ENCODE measurements at regions not wholly inside any gene's neighbourhood (a gene's known extent, or its start where the extent isn't known, plus 50 kb on each side); places are given as distances from the start of the nearest gene placed in this dataset.

GRCh38 chr1:204754821-204755220 is 69.3 kb upstream of the LRRN2 start:
- Histone ChIP-seq H3K27ac (ENCODE audit: insufficient read depth, low read length, poor library complexity, severe bottlenecking) (no peak overlapping the region), H3K36me3 (ENCODE audit: control insufficient read depth, insufficient read depth, low read length) (no peaks in the 10 kb centered on the region), H3K4me3 (ENCODE audit: insufficient read depth, low read depth, low read length, poor library complexity, severe bottlenecking) (no peak overlapping the region), H3K27me3 (replicated peaks; ENCODE audit: control insufficient read depth, insufficient read depth, low read length, poor library complexity, severe bottlenecking) (no peaks in the 10 kb centered on the region), H3K9me3 (ENCODE audit: control insufficient read depth, low read length) (no peaks in the 10 kb centered on the region), H3K4me1 (ENCODE audit: control insufficient read depth, insufficient read depth, low read length, poor library complexity, severe bottlenecking) (no peaks in the 10 kb centered on the region)
- no peak for DNase-seq

DNA sequence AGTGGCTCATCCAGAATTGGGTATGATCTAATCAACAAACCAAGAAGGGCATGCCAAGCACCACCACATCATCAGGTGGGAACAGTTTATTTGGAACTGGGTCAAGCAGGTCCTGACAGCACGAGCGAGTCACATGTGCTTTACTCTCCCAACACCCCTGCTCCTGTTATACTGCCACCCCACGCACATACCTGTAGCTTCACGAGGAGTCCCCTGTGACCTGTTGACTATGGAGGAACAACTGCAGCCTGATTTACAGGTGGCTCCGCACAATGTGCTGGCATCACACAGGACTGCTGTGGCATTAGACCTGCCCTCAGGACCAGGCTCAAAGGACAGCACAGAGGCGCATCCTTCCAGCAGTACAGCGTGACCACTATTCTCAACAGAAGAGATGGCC is 70.8 kb upstream of the LRRN2 start:
- H3K27ac ChIP-seq (ENCODE audit: insufficient read depth, low read length, poor library complexity, severe bottlenecking), result no peak overlapping the region
- no peaks in the 10 kb centered on the region for H3K36me3 ChIP-seq (ENCODE audit: control insufficient read depth, insufficient read depth, low read length)
- no peak overlapping the region for H3K4me3 ChIP-seq (ENCODE audit: insufficient read depth, low read depth, low read length, poor library complexity, severe bottlenecking)
- H3K9me3 ChIP-seq (ENCODE audit: control insufficient read depth, low read length), result no peaks in the 10 kb centered on the region
- H3K4me1 ChIP-seq (ENCODE audit: control insufficient read depth, insufficient read depth, low read length, poor library complexity, severe bottlenecking), result no peaks in the 10 kb centered on the region
- no peaks in the 10 kb centered on the region for H3K27me3 ChIP-seq (replicated peaks; ENCODE audit: control insufficient read depth, insufficient read depth, low read length, poor library complexity, severe bottlenecking)
- DNase-seq, result no peak

- DNase-seq, result no peak
- Histone ChIP-seq H3K27me3 (replicated peaks; ENCODE audit: control insufficient read depth, insufficient read depth, low read length, poor library complexity, severe bottlenecking) (no peaks in the 10 kb centered on the region), H3K4me1 (ENCODE audit: control insufficient read depth, insufficient read depth, low read length, poor library complexity, severe bottlenecking) (no peaks in the 10 kb centered on the region), H3K9me3 (ENCODE audit: control insufficient read depth, low read length) (no peaks in the 10 kb centered on the region), H3K4me3 (ENCODE audit: insufficient read depth, low read depth, low read length, poor library complexity, severe bottlenecking) (no peak overlapping the region), H3K36me3 (ENCODE audit: control insufficient read depth, insufficient read depth, low read length) (no peaks in the 10 kb centered on the region), H3K27ac (ENCODE audit: insufficient read depth, low read length, poor library complexity, severe bottlenecking) (no peak overlapping the region)
These were observed 71.3 kb upstream of the LRRN2 start for GRCh38 chr1:204756811-204757210.

DNA sequence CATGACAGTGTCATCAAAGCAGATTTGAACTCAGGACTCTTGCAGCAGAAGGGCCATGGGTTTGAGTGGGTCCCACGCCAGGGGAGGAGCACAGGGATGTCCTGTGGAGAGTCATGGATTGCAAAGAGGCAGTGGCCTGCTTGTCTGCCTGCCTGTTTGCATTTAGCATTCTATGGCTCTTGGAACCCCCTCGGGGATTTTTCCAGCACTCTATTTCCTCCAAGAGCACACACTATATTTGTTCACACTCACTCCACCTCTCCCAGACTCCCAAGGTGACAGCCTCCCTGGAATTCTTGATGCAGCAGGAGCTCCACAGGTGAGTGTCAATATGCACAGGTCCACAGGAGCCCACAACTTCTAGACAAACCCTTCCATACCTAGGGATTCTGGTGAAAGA is 73.1 kb upstream of the LRRN2 start:
- H3K4me3 ChIP-seq (ENCODE audit: insufficient read depth, low read depth, low read length, poor library complexity, severe bottlenecking), result no peak overlapping the region
- DNase-seq, result no peak

DNA sequence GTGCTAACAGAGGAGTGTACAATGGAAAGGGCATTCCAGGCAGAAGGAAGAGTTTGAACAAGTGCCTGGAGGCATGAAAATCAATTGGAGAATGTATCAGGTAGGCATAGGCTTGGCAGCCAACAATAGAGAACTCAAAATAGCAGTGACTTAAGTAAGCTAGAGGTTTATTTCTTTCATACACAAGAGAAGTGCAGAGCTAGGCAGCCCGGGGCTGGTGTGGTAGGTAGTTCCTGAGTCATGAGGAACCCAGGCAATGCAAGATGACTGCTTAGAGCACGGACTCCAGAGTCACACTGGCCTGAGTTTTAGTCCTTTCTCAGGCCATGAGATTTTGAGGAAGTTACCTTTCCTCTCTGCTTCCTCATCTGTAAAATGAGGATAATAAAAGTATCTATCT is 74.8 kb upstream of the LRRN2 start:
- H3K9me3 ChIP-seq (ENCODE audit: control insufficient read depth, low read length), result no peaks in the 10 kb centered on the region
- no peaks in the 10 kb centered on the region for H3K36me3 ChIP-seq (ENCODE audit: control insufficient read depth, insufficient read depth, low read length)
- no peaks in the 10 kb centered on the region for H3K4me1 ChIP-seq (ENCODE audit: control insufficient read depth, insufficient read depth, low read length, poor library complexity, severe bottlenecking)
- no peak overlapping the region for H3K4me3 ChIP-seq (ENCODE audit: insufficient read depth, low read depth, low read length, poor library complexity, severe bottlenecking)
- DNase-seq, result no peak
- no peak overlapping the region for H3K27ac ChIP-seq (ENCODE audit: insufficient read depth, low read length, poor library complexity, severe bottlenecking)
- H3K27me3 ChIP-seq (replicated peaks; ENCODE audit: control insufficient read depth, insufficient read depth, low read length, poor library complexity, severe bottlenecking), result no peaks in the 10 kb centered on the region

More for the DNA sequence above, 73.1 kb upstream of the LRRN2 start:
- no peaks in the 10 kb centered on the region for H3K36me3 ChIP-seq (ENCODE audit: control insufficient read depth, insufficient read depth, low read length)
- H3K27me3 ChIP-seq (replicated peaks; ENCODE audit: control insufficient read depth, insufficient read depth, low read length, poor library complexity, severe bottlenecking), result no peaks in the 10 kb centered on the region
- no peaks in the 10 kb centered on the region for H3K9me3 ChIP-seq (ENCODE audit: control insufficient read depth, low read length)
- no peak overlapping the region for H3K27ac ChIP-seq (ENCODE audit: insufficient read depth, low read length, poor library complexity, severe bottlenecking)
- no peaks in the 10 kb centered on the region for H3K4me1 ChIP-seq (ENCODE audit: control insufficient read depth, insufficient read depth, low read length, poor library complexity, severe bottlenecking)

- H3K4me3 ChIP-seq (ENCODE audit: insufficient read depth, low read depth, low read length, poor library complexity, severe bottlenecking), result no peak overlapping the region
- no peaks in the 10 kb centered on the region for H3K9me3 ChIP-seq (ENCODE audit: control insufficient read depth, low read length)
- H3K27me3 ChIP-seq (replicated peaks; ENCODE audit: control insufficient read depth, insufficient read depth, low read length, poor library complexity, severe bottlenecking), result no peaks in the 10 kb centered on the region
- H3K27ac ChIP-seq (ENCODE audit: insufficient read depth, low read length, poor library complexity, severe bottlenecking), result no peak overlapping the region
- no peaks in the 10 kb centered on the region for H3K4me1 ChIP-seq (ENCODE audit: control insufficient read depth, insufficient read depth, low read length, poor library complexity, severe bottlenecking)
- no peak for DNase-seq
- H3K36me3 ChIP-seq (ENCODE audit: control insufficient read depth, insufficient read depth, low read length), result no peaks in the 10 kb centered on the region
These were observed 75.2 kb upstream of the LRRN2 start for GRCh38 chr1:204760757-204761156.

GRCh38 chr1:204763773-204764427 is 78.4 kb upstream of the LRRN2 start:
- Histone ChIP-seq H3K27me3 (replicated peaks; ENCODE audit: control insufficient read depth, insufficient read depth, low read length, poor library complexity, severe bottlenecking) (no peaks in the 10 kb centered on the region), H3K4me1 (ENCODE audit: control insufficient read depth, insufficient read depth, low read length, poor library complexity, severe bottlenecking) (no peaks in the 10 kb centered on the region), H3K27ac (ENCODE audit: insufficient read depth, low read length, poor library complexity, severe bottlenecking) (no peak overlapping the region), H3K36me3 (ENCODE audit: control insufficient read depth, insufficient read depth, low read length) (no peaks in the 10 kb centered on the region), H3K4me3 (ENCODE audit: insufficient read depth, low read depth, low read length, poor library complexity, severe bottlenecking) (no peak overlapping the region), H3K9me3 (ENCODE audit: control insufficient read depth, low read length) (no peaks in the 10 kb centered on the region)
- peak; percentile 19 to 37 (median 31) for DNase-seq

GRCh38 chr1:204769997-204770396 is 84.5 kb upstream of the LRRN2 start:
- Histone ChIP-seq H3K36me3 (ENCODE audit: control insufficient read depth, insufficient read depth, low read length) (no peaks in the 10 kb centered on the region), H3K4me1 (ENCODE audit: control insufficient read depth, insufficient read depth, low read length, poor library complexity, severe bottlenecking) (no peaks in the 10 kb centered on the region), H3K27ac (ENCODE audit: insufficient read depth, low read length, poor library complexity, severe bottlenecking) (no peak overlapping the region), H3K4me3 (ENCODE audit: insufficient read depth, low read depth, low read length, poor library complexity, severe bottlenecking) (no peak overlapping the region), H3K9me3 (ENCODE audit: control insufficient read depth, low read length) (no peaks in the 10 kb centered on the region), H3K27me3 (replicated peaks; ENCODE audit: control insufficient read depth, insufficient read depth, low read length, poor library complexity, severe bottlenecking) (peaks cover 3% of the 10 kb centered on the region)
- no peak for DNase-seq

- Histone ChIP-seq H3K4me3 (ENCODE audit: insufficient read depth, low read depth, low read length, poor library complexity, severe bottlenecking) (no peak overlapping the region), H3K27ac (ENCODE audit: insufficient read depth, low read length, poor library complexity, severe bottlenecking) (no peak overlapping the region), H3K27me3 (replicated peaks; ENCODE audit: control insufficient read depth, insufficient read depth, low read length, poor library complexity, severe bottlenecking) (peaks cover 3% of the 10 kb centered on the region), H3K4me1 (ENCODE audit: control insufficient read depth, insufficient read depth, low read length, poor library complexity, severe bottlenecking) (no peaks in the 10 kb centered on the region), H3K9me3 (ENCODE audit: control insufficient read depth, low read length) (no peaks in the 10 kb centered on the region), H3K36me3 (ENCODE audit: control insufficient read depth, insufficient read depth, low read length) (no peaks in the 10 kb centered on the region)
- DNase-seq, result no peak
These were observed 85.8 kb upstream of the LRRN2 start for GRCh38 chr1:204771358-204771757.

- Histone ChIP-seq H3K36me3 (ENCODE audit: control insufficient read depth, insufficient read depth, low read length) (no peaks in the 10 kb centered on the region), H3K4me1 (ENCODE audit: control insufficient read depth, insufficient read depth, low read length, poor library complexity, severe bottlenecking) (no peaks in the 10 kb centered on the region), H3K27me3 (replicated peaks; ENCODE audit: control insufficient read depth, insufficient read depth, low read length, poor library complexity, severe bottlenecking) (peaks cover 3% of the 10 kb centered on the region), H3K27ac (ENCODE audit: insufficient read depth, low read length, poor library complexity, severe bottlenecking) (no peak overlapping the region), H3K9me3 (ENCODE audit: control insufficient read depth, low read length) (no peaks in the 10 kb centered on the region), H3K4me3 (ENCODE audit: insufficient read depth, low read depth, low read length, poor library complexity, severe bottlenecking) (no peak overlapping the region)
- DNase-seq, result no peak
These were observed 87.7 kb upstream of the LRRN2 start for GRCh38 chr1:204773246-204773645.
